HG03097 (cell line): ENCODE measurements at regions not wholly inside any gene's neighbourhood (a gene's known extent, or its start where the extent isn't known, plus 50 kb on each side); places are given as distances from the start of the nearest gene placed in this dataset.
A peak's percentile ranks its signal among the peaks of the same experiment; 100 is the strongest.

Source experiments
- ATAC-seq: cut with Tn5 transposase; IDR thresholded peaks from one replicate; pipeline ENCODE4 v1.9.1; 2021; ENCODE audit not compliant: unreplicated experiment, low FRiP score

DNA sequence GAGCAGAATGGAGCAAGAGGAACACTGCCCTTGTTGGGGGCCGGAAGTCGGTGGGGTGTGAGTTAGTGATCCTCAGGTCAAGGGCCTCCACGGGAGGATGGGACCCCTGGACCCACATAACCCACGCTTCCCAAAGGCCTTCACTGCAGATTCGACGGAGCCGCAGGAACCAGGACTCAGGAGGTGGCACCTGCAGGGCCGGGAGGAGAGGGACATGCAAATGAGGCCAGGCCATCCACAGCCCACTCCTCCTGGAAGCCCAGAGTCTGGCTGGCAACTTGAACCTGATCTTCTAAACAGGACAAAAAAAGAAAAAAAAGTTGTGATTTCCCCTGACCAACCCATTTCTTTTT, 299.9 kb downstream of the SOX9 start:
- ATAC-seq = no peak

- ATAC-seq = peak; percentile 46
These were observed 300.6 kb downstream of the SOX9 start for GRCh38 chr17:72421128-72422092.

GRCh38 chr17:72422204-72422504, 301.3 kb downstream of the SOX9 start:
- ATAC-seq = no peak

DNA sequence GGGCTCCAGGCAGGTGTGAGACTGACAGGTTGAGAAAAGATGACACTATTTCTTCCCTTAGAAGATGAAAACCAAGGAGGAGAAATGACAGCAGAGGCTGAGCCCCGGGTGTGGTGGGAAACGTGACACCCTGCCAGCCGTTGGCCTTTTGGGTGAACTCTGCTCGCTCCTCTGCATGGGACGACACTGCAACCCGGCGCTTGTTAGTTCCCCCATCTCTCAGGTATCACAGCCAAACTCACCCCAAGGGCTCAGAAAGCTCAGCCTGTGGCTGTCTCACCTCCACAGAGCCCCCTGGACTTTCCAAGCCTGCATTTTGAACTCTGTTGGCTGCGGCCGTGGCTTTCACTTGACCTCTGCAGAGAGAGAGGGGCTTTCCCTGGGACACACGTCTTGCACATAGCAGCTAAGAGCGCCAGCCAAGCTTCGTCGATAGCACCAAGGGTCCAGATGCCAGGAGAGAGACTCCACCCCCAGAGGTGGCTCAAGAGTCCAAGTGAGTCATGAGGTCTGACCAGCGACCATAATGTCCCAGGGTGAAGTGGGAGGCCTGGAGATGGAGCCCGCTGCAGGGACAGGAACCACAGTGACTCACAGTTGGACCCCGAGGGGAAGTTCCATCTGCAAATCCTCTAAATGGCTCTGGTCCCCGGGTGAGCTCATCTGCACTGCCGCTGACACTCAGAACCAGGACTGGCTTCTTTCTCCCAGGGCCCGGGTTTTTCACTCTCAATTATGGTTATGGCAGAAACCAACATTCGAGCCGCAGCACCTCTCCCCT, 301.9 kb downstream of the SOX9 start:
- peak; percentile 43 for ATAC-seq

DNA sequence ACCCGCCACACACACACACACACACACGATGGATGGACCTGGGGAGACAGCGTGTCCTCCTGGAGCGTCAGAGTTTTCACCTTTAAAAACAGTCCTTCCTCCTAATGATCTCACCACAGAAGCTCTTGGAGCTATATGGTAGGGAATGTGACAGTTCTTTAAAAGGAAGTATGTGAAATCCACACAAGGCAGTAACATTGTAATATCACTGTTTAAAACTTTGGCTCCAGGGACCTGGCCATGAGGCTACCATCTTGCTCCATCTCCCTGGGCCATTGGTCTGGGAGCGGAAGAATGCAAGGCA, 302.4 kb downstream of the SOX9 start:
- no peak for ATAC-seq

- no peak for ATAC-seq
These were observed 302.9 kb downstream of the SOX9 start for GRCh38 chr17:72423718-72424117.

GRCh38 chr17:72424505-72425117, 303.8 kb downstream of the SOX9 start:
- no peak for ATAC-seq

GRCh38 chr17:72425133-72425793, 304.4 kb downstream of the SOX9 start:
- ATAC-seq = no peak

DNA sequence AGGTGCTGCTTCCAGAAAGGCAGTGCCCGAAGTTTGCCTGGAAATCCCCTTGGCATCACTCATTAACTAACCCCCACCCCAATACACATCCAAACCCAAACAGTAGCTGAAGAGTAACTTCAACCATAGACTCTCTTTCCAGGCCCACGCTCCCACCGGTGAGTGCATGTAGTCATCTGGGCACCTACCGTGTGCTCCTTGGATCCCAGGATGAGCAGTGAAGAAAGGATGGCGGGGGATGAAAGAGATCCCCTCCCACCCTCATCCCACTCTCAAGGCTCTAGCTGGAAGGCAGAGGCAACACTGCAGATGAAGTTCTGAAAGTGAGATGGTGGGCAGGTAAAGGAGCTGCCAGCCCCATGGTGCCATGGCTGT, 305.0 kb downstream of the SOX9 start:
- ATAC-seq = no peak

DNA sequence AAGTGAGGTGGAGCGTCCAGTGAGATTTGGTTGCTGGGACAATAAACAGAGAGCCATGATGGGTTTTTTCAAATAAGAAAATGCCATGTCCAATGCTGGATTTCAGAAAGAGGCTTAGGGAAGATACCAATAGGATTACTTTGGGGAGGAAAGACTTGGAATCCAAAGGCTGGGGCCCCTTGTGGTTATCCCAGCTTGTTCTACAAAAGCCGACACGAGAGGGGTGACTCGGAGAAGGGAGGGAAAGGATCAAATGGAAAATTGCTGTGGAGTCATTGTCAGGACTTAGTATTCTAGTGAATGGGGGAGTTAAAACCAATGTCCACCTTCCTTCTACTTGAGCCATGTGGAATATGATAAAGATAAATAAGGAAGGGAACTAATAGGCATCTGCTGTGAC, 305.5 kb downstream of the SOX9 start:
- ATAC-seq = no peak

DNA sequence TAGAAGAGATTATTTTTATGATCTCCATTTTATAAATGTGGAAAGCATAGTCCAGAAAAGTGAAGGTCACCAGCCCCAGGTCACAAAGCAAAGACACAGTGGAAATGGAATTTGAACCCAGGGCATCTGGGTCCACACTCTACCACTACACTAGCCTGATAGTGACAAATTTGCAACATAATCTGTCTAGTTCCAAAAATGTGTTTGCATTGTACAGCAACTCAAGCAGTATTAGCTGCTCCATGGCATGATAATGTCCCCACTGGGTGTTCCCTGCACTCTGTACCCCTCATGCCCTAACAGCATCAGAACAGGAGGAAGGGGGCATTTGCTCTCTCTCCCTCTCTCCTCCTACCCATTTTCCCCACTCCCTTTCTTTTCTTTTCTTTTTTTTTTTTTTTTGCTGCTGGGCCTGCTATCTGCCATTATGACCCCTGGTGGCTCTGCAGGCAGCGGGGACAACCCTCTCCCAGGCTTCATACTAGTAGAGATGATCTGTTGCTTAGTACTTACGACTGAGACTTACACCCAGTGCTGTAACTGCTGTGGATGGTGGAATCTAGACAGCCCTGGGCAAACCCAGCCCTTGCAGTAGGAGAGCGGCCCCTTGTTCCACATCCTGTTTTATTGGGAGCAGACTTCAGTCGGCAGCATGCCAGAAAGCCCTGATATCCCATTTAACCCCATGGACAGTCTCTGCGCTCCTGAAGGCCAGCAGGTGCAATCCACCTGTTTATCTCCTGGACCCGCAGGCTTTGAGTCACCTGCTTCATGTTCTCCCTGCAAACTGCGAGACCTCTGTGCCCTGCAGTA, 306.3 kb downstream of the SOX9 start:
- ATAC-seq = no peak

DNA sequence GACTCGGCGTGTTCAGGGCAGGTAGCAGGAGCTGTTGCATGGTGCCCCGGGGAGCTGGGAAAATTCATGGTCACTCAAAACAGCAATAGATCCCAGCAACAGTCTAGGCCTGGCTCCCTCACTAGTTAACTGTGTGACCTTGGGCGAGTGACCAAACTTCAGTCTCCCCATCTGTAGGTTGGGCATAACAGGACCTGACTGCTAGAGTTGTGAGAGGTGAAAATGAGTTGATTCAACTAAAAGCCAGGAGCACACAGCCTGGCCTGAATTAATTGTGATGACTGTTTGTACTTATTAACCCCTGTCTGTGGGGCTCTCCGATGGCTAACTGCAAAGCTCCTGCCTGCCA, 306.9 kb downstream of the SOX9 start:
- ATAC-seq = no peak

- ATAC-seq = no peak
These were observed 308.3 kb downstream of the SOX9 start for GRCh38 chr17:72429066-72429638.

DNA sequence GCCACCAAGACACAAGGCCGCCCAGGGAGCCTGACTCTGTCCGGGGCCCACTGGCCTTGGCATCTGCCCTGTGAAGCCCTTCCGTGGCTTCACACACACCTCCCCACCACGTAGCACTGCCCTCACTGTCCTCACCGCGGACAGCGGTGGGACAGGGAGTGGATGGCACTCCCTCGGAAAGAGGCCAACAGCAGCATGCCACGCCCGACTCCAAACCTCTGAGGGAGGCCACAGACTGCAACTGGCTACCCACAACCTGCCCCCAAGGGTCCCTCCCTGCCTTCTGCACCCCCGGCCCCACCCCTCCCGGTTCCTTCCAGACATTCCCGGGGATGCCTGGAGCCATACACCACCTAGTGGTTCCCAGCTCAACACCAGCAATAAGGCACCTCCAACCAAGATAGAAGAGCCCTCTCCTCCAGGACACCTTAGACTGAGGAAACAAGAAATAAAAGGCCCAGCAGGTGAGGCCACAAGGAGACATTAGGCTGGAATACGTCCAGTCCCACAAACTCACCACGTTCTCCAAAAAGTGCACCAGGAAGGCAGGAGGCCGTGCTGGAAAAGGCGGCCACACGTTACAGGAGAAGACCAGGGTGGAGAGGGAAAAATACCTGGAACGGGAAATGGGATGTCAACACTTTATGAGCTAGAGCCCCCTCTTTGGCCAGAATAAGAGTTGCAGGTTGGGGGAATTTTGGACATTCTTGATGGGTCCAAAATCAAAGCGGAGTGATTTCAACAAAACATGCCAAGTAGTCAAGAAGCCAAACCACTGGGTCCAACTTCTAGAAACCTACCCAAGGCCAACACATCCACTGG, 310.0 kb downstream of the SOX9 start:
- no peak for ATAC-seq

DNA sequence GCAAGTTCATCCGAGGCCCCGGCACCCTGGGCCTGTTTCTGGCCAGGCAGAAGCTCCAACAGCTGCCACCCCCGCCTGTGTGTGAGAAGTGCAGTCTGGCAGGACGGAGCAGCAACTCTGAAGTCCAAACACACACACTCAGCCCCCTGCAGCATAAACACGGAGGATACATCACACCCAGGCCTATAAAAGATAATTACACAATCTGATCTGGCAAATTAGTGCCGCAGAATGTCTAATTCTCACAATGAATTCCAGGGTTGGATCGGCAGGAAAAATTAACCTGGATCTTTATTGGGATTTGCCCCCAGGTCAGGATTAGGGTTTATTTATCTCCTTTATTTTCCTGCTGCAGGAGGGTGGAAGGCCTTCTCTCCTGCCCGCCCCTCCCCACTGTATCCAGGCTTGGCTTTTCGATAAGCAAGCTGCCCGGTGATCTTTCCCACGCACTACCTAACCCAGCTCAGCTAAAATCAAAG, 311.4 kb downstream of the SOX9 start:
- no peak for ATAC-seq

- no peak for ATAC-seq
These were observed 312.1 kb downstream of the SOX9 start for GRCh38 chr17:72432881-72433280.

DNA sequence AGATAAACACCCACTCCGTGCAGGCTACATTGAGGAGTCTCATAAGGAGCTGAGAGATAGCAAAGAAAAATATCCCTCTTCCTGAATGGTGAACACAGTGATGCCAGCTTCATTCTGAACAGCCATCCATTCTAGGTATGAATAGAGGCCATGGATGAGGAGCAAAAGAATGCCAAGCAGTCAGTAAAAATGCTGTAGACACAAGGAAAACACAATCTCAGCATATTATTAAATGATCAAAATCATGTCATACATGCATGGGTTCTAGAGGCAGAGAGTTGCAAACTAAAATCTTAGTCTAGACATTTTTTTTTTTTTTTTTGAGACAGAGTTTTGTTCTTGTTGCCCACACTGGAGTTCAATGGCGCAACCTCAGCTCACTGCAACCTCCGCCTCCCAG, 313.0 kb downstream of the SOX9 start:
- no peak for ATAC-seq

DNA sequence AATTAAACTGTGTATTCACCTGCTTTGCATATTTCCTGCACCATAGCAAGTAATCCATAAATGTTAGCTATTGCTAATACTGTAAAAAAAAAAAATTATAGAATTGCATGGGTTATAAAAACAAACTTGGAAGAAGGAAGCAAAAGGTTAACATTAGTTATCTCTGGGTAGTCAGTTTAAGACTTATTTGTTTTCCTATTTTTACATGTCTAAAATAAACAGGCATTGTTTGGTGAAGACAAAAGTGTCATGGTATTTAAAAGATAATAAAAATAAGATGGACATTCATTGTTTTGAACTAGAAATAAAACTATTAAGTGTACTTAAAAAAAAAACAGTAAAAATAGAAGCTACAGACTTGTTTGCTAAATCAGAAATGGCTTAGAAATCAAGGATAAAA, 313.8 kb downstream of the SOX9 start:
- ATAC-seq = no peak

DNA sequence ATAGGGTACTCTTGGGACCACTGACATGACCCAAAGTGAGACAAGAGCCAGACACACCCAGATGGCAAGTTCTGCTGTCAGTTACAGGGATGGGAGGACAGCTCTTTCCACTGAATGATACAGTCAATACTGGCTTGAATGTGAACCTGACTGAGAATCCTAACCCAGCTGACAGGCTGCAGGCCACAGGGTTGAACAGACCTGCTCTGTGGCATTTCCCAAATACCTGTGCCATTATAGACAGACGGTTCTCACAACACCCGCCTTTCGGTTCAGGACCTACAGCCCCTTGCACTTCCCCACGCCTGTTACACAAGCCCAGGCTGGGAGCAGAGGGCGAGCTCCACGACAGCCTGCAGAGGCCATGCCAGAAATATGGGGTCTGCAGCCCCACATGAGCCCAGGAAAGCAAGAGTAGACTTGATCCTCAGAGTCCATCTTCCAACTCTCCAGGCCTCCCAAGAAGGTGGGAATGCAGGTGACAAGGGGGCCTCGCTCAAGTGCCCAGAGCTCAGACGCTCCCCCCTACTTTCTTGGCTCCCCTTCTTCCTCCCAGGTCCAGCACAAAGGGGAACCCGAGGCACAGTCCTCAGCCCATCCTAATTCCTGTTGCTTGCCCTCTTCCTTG, 314.3 kb downstream of the SOX9 start:
- no peak for ATAC-seq
